ENCODE measurements at regions not wholly inside any gene's neighbourhood (a gene's known extent, or its start where the extent isn't known, plus 50 kb on each side); places are given as distances from the start of the nearest gene placed in this dataset.
"Not testable (repeated sequence)": the region's sequence is repeated elsewhere in the genome, so short reads cannot be mapped to it uniquely, and the experiment has no call there.

GRCh38 chr1:171397851-171398469, 84.0 kb downstream of the FMO4 start:
- no peaks in the 10 kb centered on the region for H3K27me3 ChIP-seq (ENCODE audit: control insufficient read depth, insufficient read depth, low read length)
- no peaks in the 10 kb centered on the region for H3K4me1 ChIP-seq (ENCODE audit: control insufficient read depth, insufficient read depth, low read length)
- H3K9me3 ChIP-seq (replicated peaks; ENCODE audit: low read length): no peaks in the 10 kb centered on the region
- no peaks in the 10 kb centered on the region for H3K36me3 ChIP-seq (ENCODE audit: insufficient read depth, low read length)
- H3K4me2 ChIP-seq (ENCODE audit: low read length): no peak overlapping the region
- H3K9ac ChIP-seq (ENCODE audit: low read depth, low read length): no peak overlapping the region
- H3K4me3 ChIP-seq (ENCODE audit: low read length): no peak overlapping the region

GRCh38 chr1:171403393-171403792, 81.9 kb upstream of the PRRC2C start:
- no peak overlapping the region for H3K9ac ChIP-seq (ENCODE audit: low read depth, low read length)
- H3K4me1 ChIP-seq (ENCODE audit: control insufficient read depth, insufficient read depth, low read length): no peaks in the 10 kb centered on the region
- no peak overlapping the region for H3K4me3 ChIP-seq (ENCODE audit: low read length)

GRCh38 chr1:171405391-171405714, 80.0 kb upstream of the PRRC2C start:
- Histone ChIP-seq H3K36me3 (ENCODE audit: insufficient read depth, low read length) (no peaks in the 10 kb centered on the region), H3K9me3 (replicated peaks; ENCODE audit: low read length) (no peaks in the 10 kb centered on the region), H3K4me3 (ENCODE audit: low read length) (no peak overlapping the region)

More at GRCh38 chr1:171403393-171403792, 81.9 kb upstream of the PRRC2C start:
- no peak overlapping the region for H3K4me2 ChIP-seq (ENCODE audit: low read length)
- no peaks in the 10 kb centered on the region for H3K27me3 ChIP-seq (ENCODE audit: control insufficient read depth, insufficient read depth, low read length)
- no peaks in the 10 kb centered on the region for H3K36me3 ChIP-seq (ENCODE audit: insufficient read depth, low read length)
- no peaks in the 10 kb centered on the region for H3K9me3 ChIP-seq (replicated peaks; ENCODE audit: low read length)

GRCh38 chr1:171413557-171413956, 71.8 kb upstream of the PRRC2C start:
- H3K4me2 ChIP-seq (ENCODE audit: low read length); H3K9me3 ChIP-seq (replicated peaks; ENCODE audit: low read length); H3K36me3 ChIP-seq (ENCODE audit: insufficient read depth, low read length); H3K4me3 ChIP-seq (ENCODE audit: low read length); H3K4me1 ChIP-seq (ENCODE audit: control insufficient read depth, insufficient read depth, low read length); H3K9ac ChIP-seq (ENCODE audit: low read depth, low read length); H3K27me3 ChIP-seq (ENCODE audit: control insufficient read depth, insufficient read depth, low read length): not testable (repeated sequence)

More at GRCh38 chr1:171405391-171405714, 80.0 kb upstream of the PRRC2C start:
- Histone ChIP-seq H3K9ac (ENCODE audit: low read depth, low read length) (no peak overlapping the region), H3K4me1 (ENCODE audit: control insufficient read depth, insufficient read depth, low read length) (no peaks in the 10 kb centered on the region), H3K4me2 (ENCODE audit: low read length) (no peak overlapping the region), H3K27me3 (ENCODE audit: control insufficient read depth, insufficient read depth, low read length) (no peaks in the 10 kb centered on the region)

GRCh38 chr1:171418546-171418945, 66.8 kb upstream of the PRRC2C start:
- Histone ChIP-seq H3K4me2 (ENCODE audit: low read length) (no peak overlapping the region), H3K9me3 (replicated peaks; ENCODE audit: low read length) (no peaks in the 10 kb centered on the region), H3K4me3 (ENCODE audit: low read length) (no peak overlapping the region), H3K4me1 (ENCODE audit: control insufficient read depth, insufficient read depth, low read length) (peaks cover 4% of the 10 kb centered on the region), H3K9ac (ENCODE audit: low read depth, low read length) (no peak overlapping the region), H3K36me3 (ENCODE audit: insufficient read depth, low read length) (no peaks in the 10 kb centered on the region), H3K27me3 (ENCODE audit: control insufficient read depth, insufficient read depth, low read length) (no peaks in the 10 kb centered on the region)

GRCh38 chr1:171420810-171421209, 64.5 kb upstream of the PRRC2C start:
- Histone ChIP-seq H3K9ac (ENCODE audit: low read depth, low read length) (no peak overlapping the region), H3K36me3 (ENCODE audit: insufficient read depth, low read length) (no peaks in the 10 kb centered on the region), H3K4me1 (ENCODE audit: control insufficient read depth, insufficient read depth, low read length) (peaks cover 4% of the 10 kb centered on the region), H3K4me3 (ENCODE audit: low read length) (no peak overlapping the region), H3K9me3 (replicated peaks; ENCODE audit: low read length) (no peaks in the 10 kb centered on the region), H3K27me3 (ENCODE audit: control insufficient read depth, insufficient read depth, low read length) (no peaks in the 10 kb centered on the region), H3K4me2 (ENCODE audit: low read length) (no peak overlapping the region)

GRCh38 chr1:171421413-171422020, 63.8 kb upstream of the PRRC2C start:
- no peak overlapping the region for H3K4me2 ChIP-seq (ENCODE audit: low read length)
- H3K4me3 ChIP-seq (ENCODE audit: low read length): no peak overlapping the region
- H3K9ac ChIP-seq (ENCODE audit: low read depth, low read length): no peak overlapping the region
- H3K27me3 ChIP-seq (ENCODE audit: control insufficient read depth, insufficient read depth, low read length): no peaks in the 10 kb centered on the region
- H3K4me1 ChIP-seq (ENCODE audit: control insufficient read depth, insufficient read depth, low read length): peaks cover 4% of the 10 kb centered on the region
- H3K36me3 ChIP-seq (ENCODE audit: insufficient read depth, low read length): no peaks in the 10 kb centered on the region
- H3K9me3 ChIP-seq (replicated peaks; ENCODE audit: low read length): no peaks in the 10 kb centered on the region

GRCh38 chr1:171422511-171422910, 62.8 kb upstream of the PRRC2C start:
- Histone ChIP-seq H3K27me3 (ENCODE audit: control insufficient read depth, insufficient read depth, low read length) (no peaks in the 10 kb centered on the region), H3K4me3 (ENCODE audit: low read length) (no peak overlapping the region), H3K36me3 (ENCODE audit: insufficient read depth, low read length) (no peaks in the 10 kb centered on the region), H3K4me1 (ENCODE audit: control insufficient read depth, insufficient read depth, low read length) (peaks cover 4% of the 10 kb centered on the region), H3K4me2 (ENCODE audit: low read length) (no peak overlapping the region), H3K9ac (ENCODE audit: low read depth, low read length) (no peak overlapping the region), H3K9me3 (replicated peaks; ENCODE audit: low read length) (no peaks in the 10 kb centered on the region)

GRCh38 chr1:171424494-171424893, 60.8 kb upstream of the PRRC2C start:
- H3K27me3 ChIP-seq (ENCODE audit: control insufficient read depth, insufficient read depth, low read length): no peaks in the 10 kb centered on the region
- H3K4me3 ChIP-seq (ENCODE audit: low read length): no peak overlapping the region
- H3K36me3 ChIP-seq (ENCODE audit: insufficient read depth, low read length): no peaks in the 10 kb centered on the region
- no peak overlapping the region for H3K9ac ChIP-seq (ENCODE audit: low read depth, low read length)
- no peaks in the 10 kb centered on the region for H3K9me3 ChIP-seq (replicated peaks; ENCODE audit: low read length)
- H3K4me1 ChIP-seq (ENCODE audit: control insufficient read depth, insufficient read depth, low read length): peaks cover 4% of the 10 kb centered on the region
- H3K4me2 ChIP-seq (ENCODE audit: low read length): no peak overlapping the region

- Histone ChIP-seq H3K4me3 (ENCODE audit: low read length) (no peak overlapping the region), H3K9me3 (replicated peaks; ENCODE audit: low read length) (no peaks in the 10 kb centered on the region), H3K9ac (ENCODE audit: low read depth, low read length) (no peak overlapping the region)
Measured at GRCh38 chr1:171426645-171427044, 58.7 kb upstream of the PRRC2C start.

GRCh38 chr1:171427852-171428471, 57.4 kb upstream of the PRRC2C start:
- H3K27me3 ChIP-seq (ENCODE audit: control insufficient read depth, insufficient read depth, low read length): no peaks in the 10 kb centered on the region
- no peaks in the 10 kb centered on the region for H3K36me3 ChIP-seq (ENCODE audit: insufficient read depth, low read length)

More at GRCh38 chr1:171426645-171427044, 58.7 kb upstream of the PRRC2C start:
- no peaks in the 10 kb centered on the region for H3K36me3 ChIP-seq (ENCODE audit: insufficient read depth, low read length)
- H3K27me3 ChIP-seq (ENCODE audit: control insufficient read depth, insufficient read depth, low read length): no peaks in the 10 kb centered on the region
- H3K4me2 ChIP-seq (ENCODE audit: low read length): no peak overlapping the region
- H3K4me1 ChIP-seq (ENCODE audit: control insufficient read depth, insufficient read depth, low read length): peaks cover 4% of the 10 kb centered on the region

GRCh38 chr1:171429137-171429536, 56.2 kb upstream of the PRRC2C start:
- Histone ChIP-seq H3K4me1 (ENCODE audit: control insufficient read depth, insufficient read depth, low read length) (peaks cover 1% of the 10 kb centered on the region), H3K4me2 (ENCODE audit: low read length) (no peak overlapping the region), H3K9me3 (replicated peaks; ENCODE audit: low read length) (no peaks in the 10 kb centered on the region), H3K36me3 (ENCODE audit: insufficient read depth, low read length) (no peaks in the 10 kb centered on the region), H3K4me3 (ENCODE audit: low read length) (no peak overlapping the region), H3K27me3 (ENCODE audit: control insufficient read depth, insufficient read depth, low read length) (no peaks in the 10 kb centered on the region), H3K9ac (ENCODE audit: low read depth, low read length) (no peak overlapping the region)

More at GRCh38 chr1:171427852-171428471, 57.4 kb upstream of the PRRC2C start:
- Histone ChIP-seq H3K4me2 (ENCODE audit: low read length) (no peak overlapping the region), H3K9ac (ENCODE audit: low read depth, low read length) (no peak overlapping the region), H3K4me3 (ENCODE audit: low read length) (no peak overlapping the region), H3K4me1 (ENCODE audit: control insufficient read depth, insufficient read depth, low read length) (no peaks in the 10 kb centered on the region), H3K9me3 (replicated peaks; ENCODE audit: low read length) (no peaks in the 10 kb centered on the region)

Data from skeletal muscle satellite cell (primary cell).